Left lobe of liver (tissue), 2 donors: ENCODE measurements at regions not wholly inside any gene's neighbourhood (a gene's known extent, or its start where the extent isn't known, plus 50 kb on each side); places are given as distances from the start of the nearest gene placed in this dataset.

Source experiments
- ATAC-seq: fragments of 200-7000 bp; cut with Tn5 transposase; one replicate; pipeline ENCODE4 v1.9.1; 2020; ENCODE audit warnings: mild to moderate bottlenecking, moderate library complexity
- DNase-seq: peaks from one replicate; pipeline ENCODE4 v3.0.0-alpha.2; 2020; ENCODE audit warnings: low spot score
- donor health status: DM: no; HTN: no; CAD: no; lungs with moderate emphysema.
- donor health status: DM: no; HTN: yes; CAD: no.

- DNase-seq: no peak
- no peak for ATAC-seq
Measured at GRCh38 chr5:7330256-7330655, 65.7 kb upstream of the ADCY2 start.

- DNase-seq (no peak), ATAC-seq (no peak)
Measured at GRCh38 chr5:7331131-7331530, 64.8 kb upstream of the ADCY2 start.
